Neural progenitor cell (in vitro differentiated cells): ENCODE measurements at regions not wholly inside any gene's neighbourhood (a gene's known extent, or its start where the extent isn't known, plus 50 kb on each side); places are given as distances from the start of the nearest gene placed in this dataset.

Source experiments
- EZH2 ChIP-seq: fragments of 200-600 bp; sonication (generic); IDR thresholded peaks from 2 replicates; pipeline ENCODE4 v1.6.1; 2017; ENCODE audit warnings: antibody characterized with exemption, mild to moderate bottlenecking, moderate library complexity
- EZH2phosphoT487 ChIP-seq: fragments of 200-600 bp; sonication (generic); IDR thresholded peaks from 2 replicates; pipeline ENCODE4 v1.6.1; 2017; ENCODE audit warnings: antibody characterized with exemption
- TF ChIP-seq, protein P1 (sequence below): fragments of 200-600 bp; sonication (generic); IDR thresholded peaks from 2 replicates; pipeline ENCODE4 v1.5.1; 2017; ENCODE audit warnings: antibody characterized with exemption, mild to moderate bottlenecking

- TF ChIP-seq, protein P1, sequence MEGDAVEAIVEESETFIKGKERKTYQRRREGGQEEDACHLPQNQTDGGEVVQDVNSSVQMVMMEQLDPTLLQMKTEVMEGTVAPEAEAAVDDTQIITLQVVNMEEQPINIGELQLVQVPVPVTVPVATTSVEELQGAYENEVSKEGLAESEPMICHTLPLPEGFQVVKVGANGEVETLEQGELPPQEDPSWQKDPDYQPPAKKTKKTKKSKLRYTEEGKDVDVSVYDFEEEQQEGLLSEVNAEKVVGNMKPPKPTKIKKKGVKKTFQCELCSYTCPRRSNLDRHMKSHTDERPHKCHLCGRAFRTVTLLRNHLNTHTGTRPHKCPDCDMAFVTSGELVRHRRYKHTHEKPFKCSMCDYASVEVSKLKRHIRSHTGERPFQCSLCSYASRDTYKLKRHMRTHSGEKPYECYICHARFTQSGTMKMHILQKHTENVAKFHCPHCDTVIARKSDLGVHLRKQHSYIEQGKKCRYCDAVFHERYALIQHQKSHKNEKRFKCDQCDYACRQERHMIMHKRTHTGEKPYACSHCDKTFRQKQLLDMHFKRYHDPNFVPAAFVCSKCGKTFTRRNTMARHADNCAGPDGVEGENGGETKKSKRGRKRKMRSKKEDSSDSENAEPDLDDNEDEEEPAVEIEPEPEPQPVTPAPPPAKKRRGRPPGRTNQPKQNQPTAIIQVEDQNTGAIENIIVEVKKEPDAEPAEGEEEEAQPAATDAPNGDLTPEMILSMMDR: no peak
- TF ChIP-seq EZH2phosphoT487 (no peak), EZH2 (no peak)
These were observed 314.3 kb downstream of the TNS1 start for GRCh38 chr2:217688494-217688893.
